GM18499 (cell line): ENCODE measurements at regions not wholly inside any gene's neighbourhood (a gene's known extent, or its start where the extent isn't known, plus 50 kb on each side); places are given as distances from the start of the nearest gene placed in this dataset.

ENCODE experiments used
- ATAC-seq: cut with Tn5 transposase; IDR thresholded peaks from one replicate; pipeline ENCODE4 v1.9.1; 2021; ENCODE audit warnings: moderate number of reproducible peaks; ENCODE audit not compliant: insufficient read depth, unreplicated experiment

- no peak for ATAC-seq
Measured at GRCh38 chr6:14804001-14804784, 441.7 kb upstream of the JARID2 start.

DNA sequence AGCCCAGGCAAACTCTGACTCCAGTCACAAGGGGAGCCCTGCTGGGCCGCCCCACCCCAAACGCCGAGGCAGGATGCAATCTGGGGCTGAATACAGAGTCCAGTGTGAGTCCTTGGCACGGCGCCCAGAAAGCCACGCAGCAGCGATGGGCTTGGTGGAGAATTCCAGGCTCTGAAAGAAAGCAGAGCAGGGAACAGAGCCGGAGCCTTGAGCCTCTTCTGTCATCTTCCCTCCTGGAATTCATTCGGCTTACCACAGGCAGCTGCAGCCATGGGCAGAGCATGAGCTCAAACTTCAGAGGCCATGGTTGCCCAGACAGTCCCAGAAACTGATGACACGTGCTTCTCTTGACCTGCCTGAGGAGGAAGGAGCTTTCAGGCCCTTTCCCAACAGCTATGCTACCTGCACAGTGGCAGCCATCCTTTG is 441.1 kb upstream of the JARID2 start:
- no peak for ATAC-seq

GRCh38 chr6:14806101-14806500 is 439.8 kb upstream of the JARID2 start:
- no peak for ATAC-seq

- ATAC-seq, result no peak
Measured at GRCh38 chr6:14807130-14807529, 438.7 kb upstream of the JARID2 start.

DNA sequence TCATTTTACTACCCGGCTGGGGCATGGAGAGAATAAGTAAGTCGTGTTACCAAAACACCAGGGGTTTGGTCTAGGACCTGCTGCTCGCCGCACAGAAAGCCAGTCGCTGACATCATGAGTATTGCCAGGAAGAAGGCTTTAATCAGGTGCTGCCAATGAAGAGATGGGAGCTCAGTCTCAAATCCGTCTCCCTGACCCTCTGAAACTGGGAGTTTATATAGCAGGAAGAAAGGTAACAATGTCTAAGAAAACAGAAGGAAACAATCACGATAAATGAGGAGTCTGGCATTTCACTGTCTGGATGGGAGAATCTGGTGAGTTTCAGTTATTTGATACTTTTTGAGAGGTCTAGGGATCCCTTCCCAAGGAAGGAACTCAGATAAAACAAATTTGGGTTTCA is 437.9 kb upstream of the JARID2 start:
- ATAC-seq, result no peak

DNA sequence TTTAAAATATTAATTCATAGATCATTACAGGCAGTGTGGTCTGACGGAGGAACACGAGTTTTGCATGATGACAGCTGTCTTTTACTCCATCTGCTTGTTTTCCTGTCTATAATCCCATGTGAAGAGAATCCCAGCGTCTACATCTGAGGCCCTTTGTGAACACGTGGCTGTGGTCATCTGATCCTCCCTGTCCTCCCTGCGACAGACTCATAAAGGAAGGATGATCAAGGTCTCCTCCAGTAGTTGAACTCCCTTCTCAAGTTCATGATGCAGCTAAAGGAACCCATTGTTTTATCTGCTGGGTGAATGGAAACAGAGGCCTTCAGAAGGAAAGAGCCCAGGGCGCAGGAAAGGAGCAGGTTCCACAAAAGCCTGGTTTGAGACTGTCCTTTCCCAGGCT is 435.8 kb upstream of the JARID2 start:
- ATAC-seq, result no peak

GRCh38 chr6:14811775-14812428 is 434.0 kb upstream of the JARID2 start:
- ATAC-seq, result no peak

DNA sequence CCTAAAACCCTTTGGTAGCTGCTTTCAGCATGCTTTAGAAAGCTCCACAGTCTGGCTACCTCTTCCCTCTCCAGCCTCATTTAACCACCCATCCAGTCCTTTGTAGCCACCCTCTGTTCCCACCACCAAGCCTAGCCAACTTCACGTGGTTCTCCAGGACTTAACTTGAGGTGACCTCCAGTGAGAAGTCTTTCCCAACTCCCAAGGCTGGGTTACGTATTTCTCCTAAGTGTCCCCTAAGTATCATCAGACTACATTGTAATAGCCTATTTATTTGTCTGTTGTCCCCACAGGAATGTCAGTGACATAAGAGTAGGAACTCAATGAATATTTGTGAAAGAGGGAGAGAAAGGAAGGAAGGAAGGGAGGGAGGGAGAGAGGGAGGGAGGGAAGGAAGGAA is 431.9 kb upstream of the JARID2 start:
- ATAC-seq, result no peak

DNA sequence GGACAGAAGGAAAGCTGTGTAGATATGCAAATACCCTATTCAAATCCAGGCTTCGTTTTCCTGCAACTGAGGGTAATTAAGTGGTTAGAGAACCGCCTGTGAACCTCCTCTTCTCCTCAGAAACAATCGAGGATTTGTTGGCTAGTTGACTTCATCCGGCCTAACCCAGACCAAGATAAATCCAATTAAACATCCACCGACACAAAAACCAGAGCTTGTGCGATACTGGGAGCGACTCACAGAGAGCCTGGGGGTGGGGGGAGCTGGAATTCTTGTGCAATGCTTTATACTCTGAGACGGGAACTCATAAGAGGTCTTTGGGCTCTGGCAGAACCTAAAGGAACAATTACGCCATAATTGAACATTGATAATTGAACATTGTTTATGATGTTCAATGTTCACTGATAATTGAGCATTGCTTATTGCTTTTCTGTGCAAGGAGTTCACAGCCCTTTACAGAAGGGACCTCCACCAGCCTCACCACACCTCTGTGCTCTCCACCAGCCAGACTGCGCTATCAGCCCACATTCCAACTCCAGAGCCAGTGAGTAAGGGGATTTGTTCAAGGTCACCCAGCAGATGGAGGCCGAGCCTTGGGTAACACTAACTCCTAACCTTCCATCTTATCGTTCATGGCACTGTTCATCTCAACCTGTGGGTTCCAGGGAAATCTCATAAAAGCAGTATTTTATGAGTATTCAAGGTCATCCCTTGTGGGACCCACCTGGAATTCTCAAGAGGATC is 429.6 kb upstream of the JARID2 start:
- no peak for ATAC-seq

DNA sequence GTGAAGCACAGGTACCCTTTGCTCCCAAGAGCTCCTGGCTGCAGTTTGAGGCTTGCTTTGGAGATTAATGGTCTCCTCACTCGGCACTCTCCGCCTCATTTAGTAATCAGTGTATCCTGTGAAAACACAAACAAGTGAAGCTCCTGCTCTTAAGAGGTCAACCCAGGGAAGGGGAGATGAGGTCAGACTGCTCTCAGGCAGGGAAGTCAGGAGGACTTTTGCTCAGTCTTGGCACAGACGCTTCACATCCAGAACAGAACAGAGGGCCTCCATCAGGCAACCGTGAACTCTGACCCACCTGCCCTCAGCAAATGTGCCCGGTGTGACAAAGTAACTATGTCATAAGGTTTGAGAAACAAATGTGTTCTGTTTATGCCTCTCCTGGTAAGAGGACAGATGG is 428.8 kb upstream of the JARID2 start:
- ATAC-seq, result no peak

- ATAC-seq, result no peak
Measured at GRCh38 chr6:14818422-14818884, 427.4 kb upstream of the JARID2 start.

DNA sequence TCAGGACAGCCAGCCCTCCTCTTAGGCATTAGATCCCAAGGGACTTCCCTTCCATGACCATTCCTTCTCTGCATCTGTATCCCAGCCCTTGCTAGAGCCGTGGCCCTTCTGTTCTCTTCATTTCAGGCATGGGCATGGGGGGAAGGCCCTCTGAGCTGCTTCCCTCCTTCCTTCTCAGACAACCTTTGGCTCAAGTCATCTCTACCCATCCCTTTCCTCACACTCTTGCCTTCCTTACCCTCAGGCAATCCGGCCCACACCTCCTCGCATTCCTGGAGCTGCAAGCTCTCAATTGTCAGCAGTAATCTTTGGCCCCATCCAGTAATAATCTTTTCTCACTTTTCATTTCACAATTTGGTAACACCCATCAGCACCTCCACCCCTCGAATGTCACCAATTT is 426.9 kb upstream of the JARID2 start:
- ATAC-seq, result no peak

GRCh38 chr6:14819840-14820420 is 425.9 kb upstream of the JARID2 start:
- no peak for ATAC-seq

GRCh38 chr6:14822012-14822553 is 423.8 kb upstream of the JARID2 start:
- no peak for ATAC-seq

GRCh38 chr6:14822679-14823078 is 423.2 kb upstream of the JARID2 start:
- ATAC-seq, result no peak

GRCh38 chr6:14824060-14824459 is 421.8 kb upstream of the JARID2 start:
- ATAC-seq, result no peak

GRCh38 chr6:14824484-14825275 is 421.2 kb upstream of the JARID2 start:
- no peak for ATAC-seq

GRCh38 chr6:14826456-14826855 is 419.4 kb upstream of the JARID2 start:
- no peak for ATAC-seq

- ATAC-seq, result no peak
Measured at GRCh38 chr6:14827354-14827753, 418.5 kb upstream of the JARID2 start.

DNA sequence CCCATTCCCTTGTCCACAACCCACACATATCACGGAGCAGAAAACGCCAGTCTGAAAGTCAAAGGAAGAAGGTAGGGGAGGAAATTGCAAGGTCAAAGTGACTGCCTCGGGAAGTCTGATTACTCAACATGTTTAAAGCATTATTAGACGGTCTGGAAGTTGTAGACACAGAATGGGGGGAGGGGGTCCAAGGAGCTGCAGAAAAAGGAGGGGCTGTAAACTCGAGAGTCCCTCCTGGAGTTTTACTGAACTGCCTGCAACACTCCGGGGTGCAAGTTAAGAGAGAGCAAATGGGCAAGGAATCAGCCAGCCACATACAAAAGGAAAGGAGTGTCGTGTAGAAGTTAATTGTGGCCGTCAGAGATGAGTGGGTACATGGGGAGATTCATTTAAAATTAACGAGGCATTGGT is 417.7 kb upstream of the JARID2 start:
- ATAC-seq, result no peak
